ENCODE measurements at regions not wholly inside any gene's neighbourhood (a gene's known extent, or its start where the extent isn't known, plus 50 kb on each side); places are given as distances from the start of the nearest gene placed in this dataset.

DNA sequence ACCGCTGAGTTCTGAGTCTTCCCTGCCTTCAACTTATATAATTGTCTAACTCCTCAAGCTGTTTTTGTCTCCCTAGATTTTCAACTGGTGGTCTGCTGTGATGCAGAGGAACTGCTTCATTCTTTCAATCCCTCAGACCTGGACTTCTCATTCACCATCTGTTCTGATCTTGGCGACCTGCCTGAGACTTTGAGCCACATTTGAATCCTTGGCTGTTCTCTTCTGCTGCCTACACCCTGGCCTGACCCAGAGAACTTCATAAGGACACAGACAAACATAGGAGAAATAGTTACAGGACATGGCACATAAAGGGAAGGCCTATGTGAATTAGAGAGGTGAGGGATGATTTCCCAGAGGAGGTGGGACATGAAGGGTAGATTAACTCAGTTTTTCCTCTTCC lies 326.7 kb downstream of the PTEN start:
- Histone ChIP-seq H3K27me3 (replicated peaks in 1 of 4; ENCODE audit: control extremely low read depth in 1 of 4, control insufficient read depth in 3 of 4, insufficient read depth in 4 of 4, low read length in 3 of 4) (no peaks in the 10 kb centered on the region), H3K27ac (ENCODE audit: low read length in 2 of 2) (no peak overlapping the region), H2AFZ (ENCODE audit: insufficient read depth, low read depth, low read length, poor library complexity, severe bottlenecking) (no peak overlapping the region), H4K20me1 (ENCODE audit: control insufficient read depth, insufficient read depth, low read length, poor library complexity, severe bottlenecking) (no peaks in the 10 kb centered on the region), H3K4me2 (replicated peaks; ENCODE audit: low read depth, low read length, poor library complexity, severe bottlenecking) (no peak overlapping the region), H3K9ac (ENCODE audit: low read length) (no peak overlapping the region), H3K36me3 (replicated peaks in 1 of 2; ENCODE audit: control extremely low read depth in 1 of 2, control insufficient read depth in 1 of 2, extremely low read depth in 1 of 2, insufficient read depth in 2 of 2, low read length in 1 of 2) (no peaks in the 10 kb centered on the region), H3K9me3 (ENCODE audit: control extremely low read depth in 1 of 3, control insufficient read depth in 2 of 3, insufficient read depth in 1 of 3, low read length in 2 of 3) (no peaks in the 10 kb centered on the region), H3K4me3 (ENCODE audit: control extremely low read depth in 1 of 5, extremely low read depth in 1 of 5, insufficient read depth in 1 of 5, low read depth in 2 of 5, low read length in 4 of 5) (no peak overlapping the region), H3K79me2 (ENCODE audit: control insufficient read depth, insufficient read depth, low read length) (no peaks in the 10 kb centered on the region), H3K4me1 (ENCODE audit: control insufficient read depth in 2 of 2, insufficient read depth in 2 of 2, low read length in 2 of 2) (peaks cover 8 to 21% of the 10 kb centered on the region in 2 donors)
- WGBS (ENCODE audit: insufficient coverage) = 92% methylated on average over 2 of the region's 2 CpGs
- DNase-seq = no peak
- no peaks in the 10 kb centered on the region for H3K27me3 Mint-ChIP-seq
- no peak overlapping the region for H3K4me3 Mint-ChIP-seq
- TF ChIP-seq EZH2 (IDR thresholded peaks at IDR 0.05; ENCODE audit: borderline replicate concordance, insufficient read depth, low read depth, low read length, poor library complexity, severe bottlenecking) = no peak
- TF ChIP-seq, protein P1, sequence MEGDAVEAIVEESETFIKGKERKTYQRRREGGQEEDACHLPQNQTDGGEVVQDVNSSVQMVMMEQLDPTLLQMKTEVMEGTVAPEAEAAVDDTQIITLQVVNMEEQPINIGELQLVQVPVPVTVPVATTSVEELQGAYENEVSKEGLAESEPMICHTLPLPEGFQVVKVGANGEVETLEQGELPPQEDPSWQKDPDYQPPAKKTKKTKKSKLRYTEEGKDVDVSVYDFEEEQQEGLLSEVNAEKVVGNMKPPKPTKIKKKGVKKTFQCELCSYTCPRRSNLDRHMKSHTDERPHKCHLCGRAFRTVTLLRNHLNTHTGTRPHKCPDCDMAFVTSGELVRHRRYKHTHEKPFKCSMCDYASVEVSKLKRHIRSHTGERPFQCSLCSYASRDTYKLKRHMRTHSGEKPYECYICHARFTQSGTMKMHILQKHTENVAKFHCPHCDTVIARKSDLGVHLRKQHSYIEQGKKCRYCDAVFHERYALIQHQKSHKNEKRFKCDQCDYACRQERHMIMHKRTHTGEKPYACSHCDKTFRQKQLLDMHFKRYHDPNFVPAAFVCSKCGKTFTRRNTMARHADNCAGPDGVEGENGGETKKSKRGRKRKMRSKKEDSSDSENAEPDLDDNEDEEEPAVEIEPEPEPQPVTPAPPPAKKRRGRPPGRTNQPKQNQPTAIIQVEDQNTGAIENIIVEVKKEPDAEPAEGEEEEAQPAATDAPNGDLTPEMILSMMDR (IDR thresholded peaks at IDR 0.05) = no peak
- H3K27ac Mint-ChIP-seq = no peak overlapping the region
- POLR2A ChIA-PET = no interaction called here
- H3K9me3 Mint-ChIP-seq (ENCODE audit: insufficient read depth) = no peaks in the 10 kb centered on the region
- CTCF ChIA-PET = no interaction called here
- intact Hi-C loops (cut with micrococcal nuclease) = no loop called here
- H3K4me1 Mint-ChIP-seq = peaks cover 22% of the 10 kb centered on the region
- no peak for ATAC-seq (ENCODE audit: low read depth)

DNA sequence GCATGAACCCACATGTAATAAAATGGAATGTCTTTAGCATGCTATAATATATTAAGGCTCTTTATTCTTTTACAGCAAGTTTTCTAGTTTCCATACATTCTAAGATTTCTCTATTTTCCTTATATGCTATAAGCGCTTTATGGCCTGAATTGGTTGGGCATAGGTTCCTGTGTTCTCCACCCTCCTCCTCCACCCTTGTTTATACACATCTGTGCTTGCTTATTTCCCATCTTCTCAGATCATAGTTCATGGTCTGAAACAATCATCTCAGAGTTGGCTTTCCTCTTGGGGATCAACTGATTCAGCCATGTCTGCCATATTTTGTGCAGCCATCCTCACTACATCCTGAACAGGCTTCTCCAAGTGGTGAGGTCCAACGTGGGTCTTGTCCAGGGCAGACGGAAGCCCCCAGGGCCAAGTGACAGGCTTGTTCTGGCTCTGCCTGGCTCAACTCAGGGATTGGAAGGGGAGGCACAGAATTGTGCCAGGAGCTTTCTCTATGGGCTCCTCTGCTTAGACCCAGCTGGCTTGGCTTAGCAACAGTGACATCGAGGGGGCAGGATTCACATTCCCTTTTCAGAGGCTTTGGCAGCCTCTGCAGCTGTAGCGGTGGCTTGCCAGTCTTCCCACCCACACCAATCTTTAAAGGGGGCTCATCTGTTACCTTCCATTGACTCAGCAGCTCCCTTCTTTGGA lies 327.3 kb downstream of the PTEN start:
- Histone ChIP-seq H3K9me3 (ENCODE audit: control extremely low read depth in 1 of 3, control insufficient read depth in 2 of 3, insufficient read depth in 1 of 3, low read length in 2 of 3) (no peaks in the 10 kb centered on the region), H3K4me1 (ENCODE audit: control insufficient read depth in 2 of 2, insufficient read depth in 2 of 2, low read length in 2 of 2) (peaks cover 8 to 22% of the 10 kb centered on the region in 2 donors), H2AFZ (ENCODE audit: insufficient read depth, low read depth, low read length, poor library complexity, severe bottlenecking) (no peak overlapping the region), H3K36me3 (replicated peaks in 1 of 2; ENCODE audit: control extremely low read depth in 1 of 2, control insufficient read depth in 1 of 2, extremely low read depth in 1 of 2, insufficient read depth in 2 of 2, low read length in 1 of 2) (no peaks in the 10 kb centered on the region), H3K4me2 (replicated peaks; ENCODE audit: low read depth, low read length, poor library complexity, severe bottlenecking) (no peak overlapping the region), H3K27ac (ENCODE audit: low read length in 2 of 2) (no peak overlapping the region), H3K9ac (ENCODE audit: low read length) (no peak overlapping the region), H3K4me3 (ENCODE audit: control extremely low read depth in 1 of 5, extremely low read depth in 1 of 5, insufficient read depth in 1 of 5, low read depth in 2 of 5, low read length in 4 of 5) (no peak overlapping the region), H3K27me3 (replicated peaks in 1 of 4; ENCODE audit: control extremely low read depth in 1 of 4, control insufficient read depth in 3 of 4, insufficient read depth in 4 of 4, low read length in 3 of 4) (no peaks in the 10 kb centered on the region), H3K79me2 (ENCODE audit: control insufficient read depth, insufficient read depth, low read length) (no peaks in the 10 kb centered on the region), H4K20me1 (ENCODE audit: control insufficient read depth, insufficient read depth, low read length, poor library complexity, severe bottlenecking) (no peaks in the 10 kb centered on the region)
- no peaks in the 10 kb centered on the region for H3K9me3 Mint-ChIP-seq (ENCODE audit: insufficient read depth)
- CTCF ChIA-PET = no interaction called here
- no peak for ATAC-seq (ENCODE audit: low read depth)
- no peak for TF ChIP-seq EZH2 (IDR thresholded peaks at IDR 0.05; ENCODE audit: borderline replicate concordance, insufficient read depth, low read depth, low read length, poor library complexity, severe bottlenecking)
- TF ChIP-seq, protein P1 (IDR thresholded peaks at IDR 0.05) = no peak
- H3K4me1 Mint-ChIP-seq = peaks cover 25% of the 10 kb centered on the region
- no peaks in the 10 kb centered on the region for H3K27me3 Mint-ChIP-seq
- WGBS (ENCODE audit: insufficient coverage) = 90% methylated on average over 4 of the region's 5 CpGs
- POLR2A ChIA-PET = no interaction called here
- no peak overlapping the region for H3K27ac Mint-ChIP-seq
- no peak for DNase-seq
- intact Hi-C loops (cut with micrococcal nuclease) = no loop called here
- H3K4me3 Mint-ChIP-seq = no peak overlapping the region

Data from B cell (primary cell).